ENCODE measurements at regions not wholly inside any gene's neighbourhood (a gene's known extent, or its start where the extent isn't known, plus 50 kb on each side); places are given as distances from the start of the nearest gene placed in this dataset.

DNA sequence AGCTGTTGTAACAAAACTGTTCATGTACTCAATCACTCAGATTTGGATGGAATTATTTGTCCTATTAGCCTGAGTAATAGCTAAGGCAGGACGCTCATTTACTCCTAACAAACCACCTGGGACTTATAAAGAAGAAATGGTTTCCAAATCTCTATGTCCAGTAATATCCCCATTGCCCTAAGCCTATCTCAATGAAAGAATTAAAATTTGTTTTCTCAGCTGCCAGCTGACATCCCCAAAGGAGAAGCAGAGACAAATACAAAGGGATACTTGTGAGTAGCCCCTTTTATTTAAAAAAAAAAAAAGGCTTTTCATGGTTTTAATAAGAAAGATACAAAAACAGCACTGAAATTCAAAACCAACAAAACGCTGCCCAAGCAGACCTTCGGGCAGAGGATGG, 211.4 kb upstream of the PARD3B start:
- intact Hi-C loops (cut with micrococcal nuclease): no loop called here
- Mint-ChIP-seq H3K4me1 (no peaks in the 10 kb centered on the region), H3K27me3 (peaks cover 22% of the 10 kb centered on the region), H3K9me3 (ENCODE audit: insufficient read depth) (no peaks in the 10 kb centered on the region), H3K4me3 (no peak overlapping the region), H3K27ac (no peak overlapping the region)
- POLR2A ChIA-PET: no interaction called here
- TF ChIP-seq EZH2 (IDR thresholded peaks at IDR 0.05; ENCODE audit: borderline replicate concordance, insufficient read depth, low read depth, low read length, poor library complexity, severe bottlenecking): no peak
- TF ChIP-seq, protein P1, sequence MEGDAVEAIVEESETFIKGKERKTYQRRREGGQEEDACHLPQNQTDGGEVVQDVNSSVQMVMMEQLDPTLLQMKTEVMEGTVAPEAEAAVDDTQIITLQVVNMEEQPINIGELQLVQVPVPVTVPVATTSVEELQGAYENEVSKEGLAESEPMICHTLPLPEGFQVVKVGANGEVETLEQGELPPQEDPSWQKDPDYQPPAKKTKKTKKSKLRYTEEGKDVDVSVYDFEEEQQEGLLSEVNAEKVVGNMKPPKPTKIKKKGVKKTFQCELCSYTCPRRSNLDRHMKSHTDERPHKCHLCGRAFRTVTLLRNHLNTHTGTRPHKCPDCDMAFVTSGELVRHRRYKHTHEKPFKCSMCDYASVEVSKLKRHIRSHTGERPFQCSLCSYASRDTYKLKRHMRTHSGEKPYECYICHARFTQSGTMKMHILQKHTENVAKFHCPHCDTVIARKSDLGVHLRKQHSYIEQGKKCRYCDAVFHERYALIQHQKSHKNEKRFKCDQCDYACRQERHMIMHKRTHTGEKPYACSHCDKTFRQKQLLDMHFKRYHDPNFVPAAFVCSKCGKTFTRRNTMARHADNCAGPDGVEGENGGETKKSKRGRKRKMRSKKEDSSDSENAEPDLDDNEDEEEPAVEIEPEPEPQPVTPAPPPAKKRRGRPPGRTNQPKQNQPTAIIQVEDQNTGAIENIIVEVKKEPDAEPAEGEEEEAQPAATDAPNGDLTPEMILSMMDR (IDR thresholded peaks at IDR 0.05): no peak
- DNase-seq (no peak), ATAC-seq (ENCODE audit: low read depth) (no peak)
- no peak overlapping the region for H3K4me2 ChIP-seq (replicated peaks; ENCODE audit: low read depth, low read length, poor library complexity, severe bottlenecking)
- H3K9me3 ChIP-seq (ENCODE audit: control extremely low read depth in 1 of 3, control insufficient read depth in 2 of 3, insufficient read depth in 1 of 3, low read length in 2 of 3): no peaks in the 10 kb centered on the region
- H3K36me3 ChIP-seq (replicated peaks in 1 of 2; ENCODE audit: control extremely low read depth in 1 of 2, control insufficient read depth in 1 of 2, extremely low read depth in 1 of 2, insufficient read depth in 2 of 2, low read length in 1 of 2): no peaks in the 10 kb centered on the region
- H4K20me1 ChIP-seq (ENCODE audit: control insufficient read depth, insufficient read depth, low read length, poor library complexity, severe bottlenecking): no peaks in the 10 kb centered on the region
- CTCF ChIA-PET: interaction anchor here (1.1 kb wide), 1 partner anchor 11 kb away, joined by 3 read pairs; no protein-coding TSS in a partner anchor
- no peak overlapping the region for H2AFZ ChIP-seq (ENCODE audit: insufficient read depth, low read depth, low read length, poor library complexity, severe bottlenecking)
- no peak overlapping the region for H3K9ac ChIP-seq (ENCODE audit: low read length)
- no peaks in the 10 kb centered on the region for H3K79me2 ChIP-seq (ENCODE audit: control insufficient read depth, insufficient read depth, low read length)
- WGBS (ENCODE audit: insufficient coverage): no CpG with 5 or more reads among the region's 3 CpGs
- H3K4me1 ChIP-seq (ENCODE audit: control insufficient read depth in 2 of 2, insufficient read depth in 2 of 2, low read length in 2 of 2): no peaks in the 10 kb centered on the region
- H3K4me3 ChIP-seq (ENCODE audit: control extremely low read depth in 1 of 5, extremely low read depth in 1 of 5, insufficient read depth in 1 of 5, low read depth in 2 of 5, low read length in 4 of 5): no peak overlapping the region
- peaks cover 0 to 3% (median 1%) of the 10 kb centered on the region in 4 experiments for H3K27me3 ChIP-seq (replicated peaks in 1 of 4; ENCODE audit: control extremely low read depth in 1 of 4, control insufficient read depth in 3 of 4, insufficient read depth in 4 of 4, low read length in 3 of 4)
- H3K27ac ChIP-seq (ENCODE audit: low read length in 2 of 2): no peak overlapping the region

GRCh38 chr2:204335451-204336058, 209.7 kb upstream of the PARD3B start:
- Histone ChIP-seq H3K4me3 (ENCODE audit: control extremely low read depth in 1 of 5, extremely low read depth in 1 of 5, insufficient read depth in 1 of 5, low read depth in 2 of 5, low read length in 4 of 5) (no peak overlapping the region), H2AFZ (ENCODE audit: insufficient read depth, low read depth, low read length, poor library complexity, severe bottlenecking) (no peak overlapping the region), H3K4me1 (ENCODE audit: control insufficient read depth in 2 of 2, insufficient read depth in 2 of 2, low read length in 2 of 2) (no peaks in the 10 kb centered on the region), H3K36me3 (replicated peaks in 1 of 2; ENCODE audit: control extremely low read depth in 1 of 2, control insufficient read depth in 1 of 2, extremely low read depth in 1 of 2, insufficient read depth in 2 of 2, low read length in 1 of 2) (no peaks in the 10 kb centered on the region), H4K20me1 (ENCODE audit: control insufficient read depth, insufficient read depth, low read length, poor library complexity, severe bottlenecking) (no peaks in the 10 kb centered on the region), H3K9ac (ENCODE audit: low read length) (no peak overlapping the region), H3K27ac (ENCODE audit: low read length in 2 of 2) (no peak overlapping the region), H3K9me3 (ENCODE audit: control extremely low read depth in 1 of 3, control insufficient read depth in 2 of 3, insufficient read depth in 1 of 3, low read length in 2 of 3) (no peaks in the 10 kb centered on the region), H3K79me2 (ENCODE audit: control insufficient read depth, insufficient read depth, low read length) (no peaks in the 10 kb centered on the region), H3K27me3 (replicated peaks in 1 of 4; ENCODE audit: control extremely low read depth in 1 of 4, control insufficient read depth in 3 of 4, insufficient read depth in 4 of 4, low read length in 3 of 4) (peaks cover 0 to 3% (median 1%) of the 10 kb centered on the region in 4 experiments), H3K4me2 (replicated peaks; ENCODE audit: low read depth, low read length, poor library complexity, severe bottlenecking) (no peak overlapping the region)
- ChIA-PET POLR2A (no interaction called here), CTCF (no interaction called here)
- H3K27ac Mint-ChIP-seq: no peak overlapping the region
- DNase-seq (no peak), ATAC-seq (ENCODE audit: low read depth) (no peak)
- no peaks in the 10 kb centered on the region for H3K9me3 Mint-ChIP-seq (ENCODE audit: insufficient read depth)
- H3K4me1 Mint-ChIP-seq: no peaks in the 10 kb centered on the region
- no peak for TF ChIP-seq EZH2 (IDR thresholded peaks at IDR 0.05; ENCODE audit: borderline replicate concordance, insufficient read depth, low read depth, low read length, poor library complexity, severe bottlenecking)
- TF ChIP-seq, protein P1 (IDR thresholded peaks at IDR 0.05): no peak
- intact Hi-C loops (cut with micrococcal nuclease): no loop called here
- no peak overlapping the region for H3K4me3 Mint-ChIP-seq
- no CpG with 5 or more reads among the region's 2 CpGs for WGBS (ENCODE audit: insufficient coverage)
- H3K27me3 Mint-ChIP-seq: peaks cover 22% of the 10 kb centered on the region
